NCI-H82 treated with DMSO at 0.1 percent for 48 hours (cell line): ENCODE measurements at regions not wholly inside any gene's neighbourhood (a gene's known extent, or its start where the extent isn't known, plus 50 kb on each side); places are given as distances from the start of the nearest gene placed in this dataset.
"Not testable (repeated sequence)": the region's sequence is repeated elsewhere in the genome, so short reads cannot be mapped to it uniquely, and the experiment has no call there.

ENCODE experiments used
- DNase-seq: peaks from one replicate; lab custom pipeline; 2025; ENCODE audit not compliant: unreplicated experiment; lab: John Stamatoyannopoulos, UW

GRCh38 chr17:71550675-71551074 is 570.1 kb upstream of the SOX9 start:
- DNase-seq, result no peak

- DNase-seq, result no peak
These were observed 567.4 kb upstream of the SOX9 start for GRCh38 chr17:71553381-71553780.

- no peak for DNase-seq
These were observed 561.9 kb upstream of the SOX9 start for GRCh38 chr17:71558901-71559300.

GRCh38 chr17:71572343-71572742 is 548.5 kb upstream of the SOX9 start:
- no peak for DNase-seq

GRCh38 chr17:71578446-71578845 is 542.4 kb upstream of the SOX9 start:
- no peak for DNase-seq

GRCh38 chr17:71580220-71580619 is 540.6 kb upstream of the SOX9 start:
- no peak for DNase-seq

GRCh38 chr17:71585540-71585939 is 535.3 kb upstream of the SOX9 start:
- DNase-seq, result no peak

GRCh38 chr17:71592431-71592830 is 528.4 kb upstream of the SOX9 start:
- DNase-seq, result no peak

GRCh38 chr17:71593078-71593477 is 527.7 kb upstream of the SOX9 start:
- DNase-seq, result no peak

- DNase-seq, result not testable (repeated sequence)
These were observed 521.2 kb upstream of the SOX9 start for GRCh38 chr17:71599583-71599982.

GRCh38 chr17:71600137-71600789 is 520.6 kb upstream of the SOX9 start:
- no peak for DNase-seq

GRCh38 chr17:71601894-71602504 is 518.8 kb upstream of the SOX9 start:
- no peak for DNase-seq

GRCh38 chr17:71613996-71614395 is 506.8 kb upstream of the SOX9 start:
- no peak for DNase-seq

GRCh38 chr17:71615820-71616219 is 505.0 kb upstream of the SOX9 start:
- DNase-seq, result no peak

- DNase-seq, result not testable (repeated sequence)
These were observed 503.1 kb upstream of the SOX9 start for GRCh38 chr17:71617767-71618166.

GRCh38 chr17:71625330-71625729 is 495.5 kb upstream of the SOX9 start:
- DNase-seq, result no peak

- no peak for DNase-seq
These were observed 492.5 kb upstream of the SOX9 start for GRCh38 chr17:71628306-71628705.

GRCh38 chr17:71631483-71631882 is 489.3 kb upstream of the SOX9 start:
- DNase-seq, result no peak

GRCh38 chr17:71632328-71632727 is 488.5 kb upstream of the SOX9 start:
- DNase-seq, result no peak

- no peak for DNase-seq
These were observed 487.4 kb upstream of the SOX9 start for GRCh38 chr17:71633391-71633849.

GRCh38 chr17:71634376-71634775 is 486.4 kb upstream of the SOX9 start:
- no peak for DNase-seq

- no peak for DNase-seq
These were observed 485.6 kb upstream of the SOX9 start for GRCh38 chr17:71635187-71635586.

GRCh38 chr17:71636644-71637043 is 484.2 kb upstream of the SOX9 start:
- no peak for DNase-seq
